Kidney (tissue), 13 donors: ENCODE measurements at regions not wholly inside any gene's neighbourhood (a gene's known extent, or its start where the extent isn't known, plus 50 kb on each side); places are given as distances from the start of the nearest gene placed in this dataset.
"Not testable (repeated sequence)": the region's sequence is repeated elsewhere in the genome, so short reads cannot be mapped to it uniquely, and the experiment has no call there.

ENCODE experiments used
- DNase-seq, 5 donors: peaks; one replicate each; pipeline ENCODE4 v3.0.0-alpha.2; 2013 to 2020
- FAIRE-seq: peaks from 2 replicates; lab custom pipeline; 2012; peaks lifted over from hg19 to GRCh38; lab: Jason Lieb, UNC
- H3K27ac ChIP-seq, 2 donors: one replicate each; pipeline ENCODE4 v1.7.0; 2013; ENCODE audit warnings: low read depth in 2 of 2, low read length in 2 of 2, inconsistent platforms in 1 of 2
- H3K27me3 ChIP-seq: one replicate; pipeline ENCODE4 v1.7.1; 2013; ENCODE audit warnings: low read length, inconsistent platforms; ENCODE audit not compliant: control insufficient read depth, insufficient read depth
- H3K36me3 ChIP-seq, 3 donors: one replicate each; pipeline versions ENCODE4 v1.7.0 to v1.7.1; 2013; ENCODE audit warnings: low read length in 3 of 3, control low read depth in 1 of 3, inconsistent platforms in 1 of 3; ENCODE audit not compliant: insufficient read depth in 3 of 3, control insufficient read depth in 2 of 3
- H3K4me1 ChIP-seq, 3 donors: one replicate each; pipeline versions ENCODE4 v1.7.0 to v1.7.1; 2013; ENCODE audit warnings: low read length in 3 of 3, inconsistent platforms in 1 of 3, low read depth in 1 of 3; ENCODE audit not compliant: control insufficient read depth in 2 of 3, insufficient read depth in 2 of 3
- H3K4me3 ChIP-seq, 3 donors: one replicate each; pipeline versions ENCODE4 v1.7.0 to v1.8.1; 2013; ENCODE audit warnings: low read length in 3 of 3, control low read depth in 1 of 3, inconsistent platforms in 1 of 3
- H3K9ac ChIP-seq, 3 donors: one replicate each; pipeline versions ENCODE4 v1.7.0 to v1.7.1; 2013; ENCODE audit warnings: low read length in 3 of 3, control low read depth in 1 of 3, inconsistent platforms in 1 of 3
- H3K9me3 ChIP-seq, 3 donors: one replicate each; pipeline versions ENCODE4 v1.7.0 to v1.7.1; 2013; ENCODE audit warnings: low read length in 3 of 3, control low read depth in 1 of 3, inconsistent platforms in 1 of 3; ENCODE audit not compliant: control insufficient read depth in 2 of 3, insufficient read depth in 1 of 3
- intact Hi-C: fragments of 100-400 bp; cut with DNase I; formaldehyde crosslinking; loops from one replicate; pipeline ENCODE4 v1.11.1; 2022
- TF ChIP-seq, protein P1 (sequence below): IDR thresholded peaks from 3 replicates; pipeline ENCODE4 v1.5.1; 2012; ENCODE audit warnings: mild to moderate bottlenecking, moderate library complexity, borderline replicate concordance; ENCODE audit not compliant: insufficient read depth; ENCODE audit errors: extremely low read depth
- donor health status: control.
- donor health status: control.
- donor health status: control.
- donor health status: control.
- donor health status: control.
- donor health status: DM: yes; HTN: yes; CAD: no.
- donor health status: Normal renal cell carcinoma (clear cell type).

DNA sequence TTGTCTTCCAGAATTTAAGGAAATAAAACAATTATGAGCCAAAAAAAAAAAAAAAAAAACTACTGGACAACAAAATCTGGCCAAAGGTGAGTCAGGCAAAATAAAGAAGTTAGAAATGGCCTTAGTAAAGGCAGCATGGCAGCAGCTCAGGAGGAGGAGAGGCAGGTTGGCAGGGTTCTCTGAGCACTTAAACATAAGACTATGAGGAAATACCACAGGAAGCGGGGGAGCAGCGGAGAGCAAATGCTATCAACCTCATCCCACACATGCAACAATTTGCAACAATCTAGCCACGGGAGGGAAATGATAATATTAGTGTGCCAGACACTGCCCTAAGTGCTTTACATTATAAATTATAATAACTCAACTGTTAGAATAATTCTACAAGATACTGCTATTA lies 247.3 kb upstream of the NSMCE3 start:
- TF ChIP-seq, protein P1, sequence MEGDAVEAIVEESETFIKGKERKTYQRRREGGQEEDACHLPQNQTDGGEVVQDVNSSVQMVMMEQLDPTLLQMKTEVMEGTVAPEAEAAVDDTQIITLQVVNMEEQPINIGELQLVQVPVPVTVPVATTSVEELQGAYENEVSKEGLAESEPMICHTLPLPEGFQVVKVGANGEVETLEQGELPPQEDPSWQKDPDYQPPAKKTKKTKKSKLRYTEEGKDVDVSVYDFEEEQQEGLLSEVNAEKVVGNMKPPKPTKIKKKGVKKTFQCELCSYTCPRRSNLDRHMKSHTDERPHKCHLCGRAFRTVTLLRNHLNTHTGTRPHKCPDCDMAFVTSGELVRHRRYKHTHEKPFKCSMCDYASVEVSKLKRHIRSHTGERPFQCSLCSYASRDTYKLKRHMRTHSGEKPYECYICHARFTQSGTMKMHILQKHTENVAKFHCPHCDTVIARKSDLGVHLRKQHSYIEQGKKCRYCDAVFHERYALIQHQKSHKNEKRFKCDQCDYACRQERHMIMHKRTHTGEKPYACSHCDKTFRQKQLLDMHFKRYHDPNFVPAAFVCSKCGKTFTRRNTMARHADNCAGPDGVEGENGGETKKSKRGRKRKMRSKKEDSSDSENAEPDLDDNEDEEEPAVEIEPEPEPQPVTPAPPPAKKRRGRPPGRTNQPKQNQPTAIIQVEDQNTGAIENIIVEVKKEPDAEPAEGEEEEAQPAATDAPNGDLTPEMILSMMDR, result no peak
- DNase-seq, result no peak
- Histone ChIP-seq H3K4me1 (no peaks in the 10 kb centered on the region), H3K9me3 (peaks cover 0 to 6% (median 0%) of the 10 kb centered on the region in 3 donors), H3K27ac (no peak overlapping the region), H3K4me3 (no peak overlapping the region), H3K27me3 (no peaks in the 10 kb centered on the region), H3K9ac (no peak overlapping the region), H3K36me3 (no peaks in the 10 kb centered on the region)
- intact Hi-C loops, result no loop called here
- FAIRE-seq, result no peak

DNA sequence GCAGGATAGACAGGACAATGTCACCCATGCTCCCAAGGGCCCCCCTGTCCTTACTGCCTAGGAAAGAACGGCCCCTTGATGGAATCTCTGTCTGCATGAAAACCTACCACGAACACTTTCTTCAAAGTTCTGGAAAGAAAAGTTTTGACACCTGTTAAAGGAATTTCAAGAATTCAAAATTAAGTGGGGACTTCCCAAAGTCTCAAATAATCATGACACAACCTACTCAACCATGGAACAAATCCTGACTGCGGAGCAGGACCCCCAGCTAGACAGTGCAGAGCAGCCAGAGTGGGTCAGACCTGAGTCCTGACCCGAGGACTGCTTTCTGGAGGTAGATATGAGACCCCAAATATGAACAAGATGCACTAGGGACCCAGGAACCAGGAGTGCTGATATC lies 245.3 kb upstream of the NSMCE3 start:
- DNase-seq (no peak), FAIRE-seq (no peak)
- Histone ChIP-seq H3K36me3 (no peaks in the 10 kb centered on the region), H3K27me3 (no peaks in the 10 kb centered on the region), H3K27ac (no peak overlapping the region), H3K4me1 (no peaks in the 10 kb centered on the region), H3K9me3 (peaks cover 0 to 6% (median 0%) of the 10 kb centered on the region in 3 donors), H3K9ac (no peak overlapping the region), H3K4me3 (no peak overlapping the region)
- TF ChIP-seq, protein P1, result no peak
- intact Hi-C loops, result no loop called here

DNA sequence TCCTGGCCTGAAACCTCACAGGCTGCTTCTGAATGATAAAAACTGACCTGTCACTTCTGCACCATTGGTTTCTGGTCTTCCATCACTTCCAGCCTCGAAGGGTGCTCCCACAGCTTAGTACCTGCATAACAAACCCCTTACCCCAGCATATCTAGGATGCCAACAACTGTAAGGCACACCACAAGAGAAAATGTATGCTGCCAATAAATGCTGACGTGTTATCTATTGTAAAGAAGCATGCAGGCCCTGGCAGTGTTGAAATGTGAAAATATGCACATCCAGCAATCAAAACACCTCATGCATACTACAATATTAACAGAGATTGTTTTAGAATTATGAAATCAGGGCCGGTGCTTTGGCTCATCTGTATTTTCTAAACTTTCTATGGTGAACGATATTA lies 242.0 kb upstream of the NSMCE3 start:
- TF ChIP-seq, protein P1, result no peak
- no peaks in the 10 kb centered on the region for H3K27me3 ChIP-seq
- intact Hi-C loops, result no loop called here
- no peak overlapping the region for H3K4me3 ChIP-seq
- DNase-seq (no peak), FAIRE-seq (no peak)
- H3K9me3 ChIP-seq, result peaks cover 0 to 6% (median 0%) of the 10 kb centered on the region in 3 donors
- H3K4me1 ChIP-seq, result no peaks in the 10 kb centered on the region
- H3K27ac ChIP-seq, result no peak overlapping the region
- no peaks in the 10 kb centered on the region for H3K36me3 ChIP-seq
- H3K9ac ChIP-seq, result no peak overlapping the region

DNA sequence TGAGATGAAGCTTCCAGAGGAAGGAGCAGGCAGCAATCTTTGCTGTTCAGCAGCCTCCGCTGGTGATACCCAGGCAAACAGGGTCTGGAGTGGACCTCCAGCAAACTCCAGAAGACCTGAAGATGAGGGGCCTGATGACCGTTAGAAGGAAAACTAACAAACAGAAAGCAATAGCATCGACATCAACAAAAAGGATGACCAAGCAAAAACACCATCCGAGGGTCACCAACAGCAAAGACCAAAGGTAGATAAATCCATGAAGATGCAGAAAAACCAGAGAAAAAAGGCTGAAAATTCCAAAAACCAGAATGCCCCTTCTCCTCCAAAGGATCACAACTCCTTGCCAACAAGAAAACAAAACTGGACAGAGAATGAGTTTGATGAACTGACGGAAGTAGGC lies 235.9 kb upstream of the NSMCE3 start:
- H3K36me3 ChIP-seq, H3K27ac ChIP-seq, H3K9ac ChIP-seq, H3K4me3 ChIP-seq, H3K4me1 ChIP-seq, H3K27me3 ChIP-seq, DNase-seq, FAIRE-seq, H3K9me3 ChIP-seq, intact Hi-C loops: not testable (repeated sequence)
